ENCODE measurements at regions not wholly inside any gene's neighbourhood (a gene's known extent, or its start where the extent isn't known, plus 50 kb on each side); places are given as distances from the start of the nearest gene placed in this dataset.

DNA sequence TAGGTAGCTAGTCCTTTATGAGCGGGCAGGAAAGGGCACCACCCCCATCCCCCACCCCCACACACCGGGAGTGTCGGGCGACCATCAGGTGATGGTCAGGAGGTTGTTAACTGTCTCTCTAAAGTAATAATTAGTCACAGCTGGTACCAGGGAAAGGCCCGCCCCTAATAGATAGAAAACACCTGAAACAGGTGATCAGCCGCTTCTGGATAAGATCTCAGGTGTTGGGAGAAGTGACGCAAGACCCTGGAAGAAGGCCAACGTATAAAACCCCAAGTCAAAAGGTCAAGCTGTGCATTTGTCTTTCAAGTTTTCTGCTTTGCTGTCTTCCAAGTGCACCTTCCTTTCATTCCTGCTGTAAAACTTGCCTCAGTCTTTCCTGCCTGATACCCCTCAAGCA, 59.6 kb upstream of the LINC00305 start:
- DNase-seq: no peak

DNA sequence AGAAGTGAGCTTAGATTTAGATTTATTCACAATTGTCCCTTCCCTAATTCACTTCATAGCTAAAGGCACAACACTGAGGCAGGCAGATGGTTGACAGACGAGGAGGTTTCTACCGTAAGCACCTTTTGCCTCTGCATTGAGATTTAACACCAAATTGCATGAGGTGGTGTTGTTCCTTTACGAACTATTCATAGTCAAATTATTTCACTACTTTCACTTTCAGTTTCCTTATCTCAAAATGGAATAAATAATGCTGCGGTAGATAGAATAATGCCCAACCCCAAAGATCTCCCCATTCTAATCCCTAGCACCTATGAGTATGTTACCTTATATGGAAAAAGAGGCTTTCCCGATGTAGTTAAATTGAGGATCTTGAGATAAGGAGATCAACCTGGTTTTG, 58.9 kb upstream of the LINC00305 start:
- no peak for DNase-seq

DNA sequence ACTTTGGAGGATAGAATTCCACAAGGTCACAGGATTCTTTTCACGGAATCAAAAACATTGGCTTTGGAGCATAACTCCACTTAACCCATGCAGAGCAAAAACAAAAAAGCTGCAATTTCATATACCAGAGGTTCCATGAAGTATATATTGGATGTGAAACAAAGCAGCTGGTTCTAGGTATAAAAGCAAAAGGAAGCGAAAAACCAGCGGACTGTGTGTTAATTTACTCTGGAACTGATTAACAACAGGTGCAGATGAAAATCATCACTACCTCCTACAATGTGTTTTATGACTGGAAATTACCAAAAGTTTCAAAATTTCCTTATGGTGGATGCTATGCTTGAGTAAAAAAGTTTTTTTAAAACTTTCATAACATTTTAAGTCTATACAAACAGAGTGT, 54.4 kb upstream of the LINC00305 start:
- DNase-seq: no peak

DNA sequence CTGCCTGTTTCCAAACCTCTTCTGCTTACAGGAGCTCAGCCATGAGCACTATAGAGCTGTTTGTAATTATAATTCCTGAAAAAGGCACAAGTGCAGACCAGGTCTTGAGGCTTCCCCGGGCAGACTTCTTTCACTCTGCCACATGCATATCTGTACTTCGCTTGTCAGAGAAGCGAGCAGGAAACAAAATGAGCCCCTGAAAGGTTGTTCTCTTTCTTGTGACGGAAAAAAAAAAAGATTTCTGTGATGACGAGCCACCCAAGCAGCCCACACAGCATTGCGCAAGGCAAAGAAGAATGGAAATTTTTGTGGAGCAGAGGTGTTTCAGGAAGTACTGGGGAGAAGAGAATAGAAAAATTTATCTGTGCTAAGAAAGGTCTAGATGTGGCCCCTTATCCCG, 54.0 kb upstream of the LINC00305 start:
- DNase-seq: no peak

DNA sequence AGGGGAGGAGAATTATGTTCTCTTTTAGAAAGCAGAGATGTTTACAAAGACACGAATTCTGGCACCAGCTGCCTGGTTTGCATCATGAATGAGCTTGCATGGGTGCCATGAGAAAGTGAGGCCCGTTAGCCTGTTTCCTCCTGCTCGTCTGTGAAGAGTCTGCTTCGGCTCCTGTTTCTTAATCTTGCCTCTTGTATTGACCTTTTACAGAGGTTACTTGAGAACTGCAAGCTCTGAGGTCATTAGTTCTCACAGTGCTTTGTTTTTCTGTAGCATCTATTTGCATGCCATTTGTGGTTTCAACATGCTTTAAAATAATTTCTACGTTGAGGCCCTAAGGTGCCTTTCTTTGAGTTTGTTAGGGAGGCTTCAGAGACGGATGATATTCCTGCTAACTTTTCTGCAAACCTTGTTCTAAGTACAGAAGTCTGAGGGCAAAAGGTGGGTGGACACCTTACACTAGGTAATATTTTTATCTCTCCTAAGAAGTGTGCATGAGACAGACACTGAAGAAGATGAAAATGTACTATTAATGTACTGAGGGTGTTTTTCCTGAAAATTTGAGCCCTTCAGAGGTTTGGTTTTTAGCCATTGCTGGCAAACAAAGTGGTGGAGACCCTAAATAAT, 53.4 kb upstream of the LINC00305 start:
- DNase-seq: no peak

DNA sequence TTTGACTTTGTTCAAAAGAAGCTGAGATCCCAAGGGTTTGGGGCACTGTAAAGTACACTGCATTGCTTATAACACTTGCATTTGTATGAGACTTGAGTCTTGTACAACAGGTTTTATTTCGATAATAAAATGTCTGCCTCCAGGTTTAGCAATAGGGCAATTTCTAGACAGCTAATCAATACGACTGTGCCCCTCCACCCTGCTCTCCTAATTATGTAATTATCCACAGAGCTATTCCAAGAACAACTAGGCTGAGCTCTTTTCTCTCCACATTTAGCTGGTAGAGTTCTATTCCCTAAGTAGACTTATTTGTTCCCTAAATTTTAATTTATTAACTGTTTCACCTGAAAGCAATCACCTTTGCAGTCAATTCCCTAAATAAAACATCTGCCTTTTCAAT, 52.9 kb upstream of the LINC00305 start:
- no peak for DNase-seq

DNA sequence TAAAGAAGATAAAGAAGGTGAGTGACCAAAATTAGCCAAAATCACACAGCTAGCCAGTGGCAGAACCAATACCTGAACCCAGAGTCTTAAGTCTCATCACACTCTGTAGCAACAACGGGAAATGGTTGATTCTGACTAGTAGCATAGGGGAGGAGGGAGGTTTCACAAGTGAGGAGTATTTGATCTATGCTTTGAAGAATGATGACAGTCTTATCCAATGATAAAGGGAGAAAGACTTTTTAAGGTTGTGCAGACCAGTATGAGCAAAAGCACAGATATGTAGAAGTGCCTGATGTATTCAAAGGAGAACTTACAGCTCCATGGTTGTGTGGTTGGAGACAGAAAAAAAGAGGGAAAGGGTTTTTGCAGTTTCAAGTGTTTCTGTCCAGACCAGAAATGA, 50.7 kb upstream of the LINC00305 start:
- DNase-seq: no peak

Measured in GDM1 (cell line).